Kidney epithelial cell (primary cell): ENCODE measurements at regions not wholly inside any gene's neighbourhood (a gene's known extent, or its start where the extent isn't known, plus 50 kb on each side); places are given as distances from the start of the nearest gene placed in this dataset.
A peak's percentile ranks its signal among the peaks of the same experiment; 100 is the strongest.

Source experiments
- DNase-seq: peaks from one replicate; pipeline ENCODE4 v3.0.0-alpha.2; 2010; ENCODE audit warnings: low read depth
- H3K27me3 ChIP-seq: 2 replicates; pipeline ENCODE4 v1.6.0; 2011; ENCODE audit warnings: low read length; ENCODE audit not compliant: control insufficient read depth, insufficient read depth
- H3K36me3 ChIP-seq: 2 replicates; pipeline ENCODE4 v1.5.1; 2011; ENCODE audit warnings: low read length; ENCODE audit not compliant: control insufficient read depth, insufficient read depth
- H3K4me3 ChIP-seq: 2 replicates; pipeline ENCODE4 v1.5.1; 2011; ENCODE audit warnings: low read depth, mild to moderate bottlenecking, control low read depth, low read length
- CTCF ChIP-seq: IDR thresholded peaks from 2 replicates; pipeline ENCODE4 v1.5.1; 2011; ENCODE audit warnings: mild to moderate bottlenecking, moderate library complexity, low read length, control low read depth, inconsistent platforms; ENCODE audit not compliant: insufficient read depth, poor library complexity, severe bottlenecking

GRCh38 chr9:71504636-71505035, 263.7 kb downstream of the CEMIP2 start:
- H3K36me3 ChIP-seq = no peaks in the 10 kb centered on the region
- DNase-seq = peak; percentile 21
- TF ChIP-seq CTCF = no peak
- no peaks in the 10 kb centered on the region for H3K27me3 ChIP-seq
- H3K4me3 ChIP-seq = no peak overlapping the region

- TF ChIP-seq CTCF = no peak
- DNase-seq = no peak
- no peaks in the 10 kb centered on the region for H3K27me3 ChIP-seq
- no peaks in the 10 kb centered on the region for H3K36me3 ChIP-seq
- H3K4me3 ChIP-seq = no peak overlapping the region
Measured at GRCh38 chr9:71498691-71499090, 269.6 kb downstream of the CEMIP2 start.

GRCh38 chr9:71490810-71491209, 277.5 kb downstream of the CEMIP2 start:
- H3K27me3 ChIP-seq = no peaks in the 10 kb centered on the region
- H3K4me3 ChIP-seq = no peak overlapping the region
- no peaks in the 10 kb centered on the region for H3K36me3 ChIP-seq
- peak; percentile 49 for TF ChIP-seq CTCF
- DNase-seq = no peak

- TF ChIP-seq CTCF = no peak
- Histone ChIP-seq H3K27me3 (no peaks in the 10 kb centered on the region), H3K36me3 (no peaks in the 10 kb centered on the region), H3K4me3 (no peak overlapping the region)
- no peak for DNase-seq
Measured at GRCh38 chr9:71487061-71487460, 281.3 kb downstream of the CEMIP2 start.

- no peaks in the 10 kb centered on the region for H3K27me3 ChIP-seq
- no peak for DNase-seq
- TF ChIP-seq CTCF = no peak
Measured at GRCh38 chr9:71485326-71485725, 283.0 kb downstream of the CEMIP2 start.

GRCh38 chr9:71483436-71483835, 284.9 kb downstream of the CEMIP2 start:
- Histone ChIP-seq H3K27me3 (no peaks in the 10 kb centered on the region), H3K4me3 (no peak overlapping the region), H3K36me3 (no peaks in the 10 kb centered on the region)
- DNase-seq = no peak
- TF ChIP-seq CTCF = no peak

More at GRCh38 chr9:71485326-71485725, 283.0 kb downstream of the CEMIP2 start:
- H3K36me3 ChIP-seq = no peaks in the 10 kb centered on the region
- H3K4me3 ChIP-seq = no peak overlapping the region
